ENCODE measurements at regions not wholly inside any gene's neighbourhood (a gene's known extent, or its start where the extent isn't known, plus 50 kb on each side); places are given as distances from the start of the nearest gene placed in this dataset.
A peak's percentile ranks its signal among the peaks of the same experiment; 100 is the strongest.

DNA sequence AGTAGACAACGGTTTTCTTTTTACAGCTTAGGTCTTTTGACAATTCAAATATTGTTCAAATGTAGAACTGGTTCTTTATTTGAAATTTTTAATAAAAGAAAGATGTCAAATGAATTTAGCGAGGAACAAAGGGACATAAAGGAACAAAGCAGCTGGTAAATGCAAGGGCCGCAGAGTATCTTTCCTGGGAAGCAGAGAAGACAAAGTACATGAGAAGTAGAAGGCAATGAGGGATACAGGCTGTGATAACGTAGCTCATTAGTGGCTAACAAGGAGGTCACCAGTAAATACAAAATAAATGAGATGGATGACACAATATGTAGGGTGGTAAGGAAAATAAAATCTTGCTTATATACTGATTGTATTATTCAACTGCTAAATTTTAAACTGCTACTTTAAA is 762.8 kb downstream of the VGLL3 start:
- no peak overlapping the region for H3K4me3 ChIP-seq (ENCODE audit: low read depth, low read length)
- no peak for DNase-seq (ENCODE audit: low read depth)
- TF ChIP-seq, protein P1, sequence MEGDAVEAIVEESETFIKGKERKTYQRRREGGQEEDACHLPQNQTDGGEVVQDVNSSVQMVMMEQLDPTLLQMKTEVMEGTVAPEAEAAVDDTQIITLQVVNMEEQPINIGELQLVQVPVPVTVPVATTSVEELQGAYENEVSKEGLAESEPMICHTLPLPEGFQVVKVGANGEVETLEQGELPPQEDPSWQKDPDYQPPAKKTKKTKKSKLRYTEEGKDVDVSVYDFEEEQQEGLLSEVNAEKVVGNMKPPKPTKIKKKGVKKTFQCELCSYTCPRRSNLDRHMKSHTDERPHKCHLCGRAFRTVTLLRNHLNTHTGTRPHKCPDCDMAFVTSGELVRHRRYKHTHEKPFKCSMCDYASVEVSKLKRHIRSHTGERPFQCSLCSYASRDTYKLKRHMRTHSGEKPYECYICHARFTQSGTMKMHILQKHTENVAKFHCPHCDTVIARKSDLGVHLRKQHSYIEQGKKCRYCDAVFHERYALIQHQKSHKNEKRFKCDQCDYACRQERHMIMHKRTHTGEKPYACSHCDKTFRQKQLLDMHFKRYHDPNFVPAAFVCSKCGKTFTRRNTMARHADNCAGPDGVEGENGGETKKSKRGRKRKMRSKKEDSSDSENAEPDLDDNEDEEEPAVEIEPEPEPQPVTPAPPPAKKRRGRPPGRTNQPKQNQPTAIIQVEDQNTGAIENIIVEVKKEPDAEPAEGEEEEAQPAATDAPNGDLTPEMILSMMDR (conservative IDR thresholded peaks at IDR 0.05; ENCODE audit: low read depth, low read length): no peak

DNA sequence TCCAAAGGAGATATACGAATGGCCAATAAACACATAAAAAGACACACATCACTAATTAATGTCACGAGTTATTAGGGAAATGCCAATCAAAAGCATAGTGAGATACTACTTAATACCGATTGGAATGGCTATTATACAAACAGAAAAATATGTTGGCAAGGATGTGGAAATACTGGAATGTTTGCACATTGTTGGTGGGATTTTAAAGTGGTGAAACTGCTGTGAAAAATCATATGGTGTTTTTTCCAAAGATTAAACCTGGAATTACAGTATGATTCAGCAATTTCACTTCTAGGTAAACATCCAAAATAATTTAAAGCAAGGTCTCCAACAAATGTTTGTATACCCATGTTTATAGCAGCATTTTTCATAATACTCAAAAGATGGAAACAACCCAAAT is 765.5 kb downstream of the VGLL3 start:
- peak; percentile 7 for DNase-seq (ENCODE audit: low read depth)
- TF ChIP-seq, protein P1 (conservative IDR thresholded peaks at IDR 0.05; ENCODE audit: low read depth, low read length): no peak

DNA sequence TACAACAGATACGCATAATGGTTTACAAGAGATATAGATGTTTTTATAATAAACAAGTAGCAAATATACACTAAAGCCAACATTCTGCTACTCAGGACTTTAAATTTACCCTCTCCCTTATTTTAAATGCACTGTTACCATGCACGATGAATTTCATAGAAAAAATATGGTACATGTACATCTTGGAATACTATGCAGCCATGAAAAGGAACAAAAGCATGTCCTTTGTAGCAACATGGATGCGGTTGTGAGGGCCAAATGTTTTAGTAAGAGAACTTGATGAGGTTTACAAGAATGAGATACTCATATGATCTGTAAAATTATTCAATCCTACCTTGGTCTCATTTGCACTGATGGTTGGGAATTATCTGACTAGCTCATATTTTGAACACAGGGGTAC is 769.3 kb downstream of the VGLL3 start:
- DNase-seq (ENCODE audit: low read depth): no peak
- TF ChIP-seq, protein P1 (conservative IDR thresholded peaks at IDR 0.05; ENCODE audit: low read depth, low read length): no peak
- H3K4me3 ChIP-seq (ENCODE audit: low read depth, low read length): no peak overlapping the region

More for the DNA sequence above, 765.5 kb downstream of the VGLL3 start:
- no peak overlapping the region for H3K4me3 ChIP-seq (ENCODE audit: low read depth, low read length)

DNA sequence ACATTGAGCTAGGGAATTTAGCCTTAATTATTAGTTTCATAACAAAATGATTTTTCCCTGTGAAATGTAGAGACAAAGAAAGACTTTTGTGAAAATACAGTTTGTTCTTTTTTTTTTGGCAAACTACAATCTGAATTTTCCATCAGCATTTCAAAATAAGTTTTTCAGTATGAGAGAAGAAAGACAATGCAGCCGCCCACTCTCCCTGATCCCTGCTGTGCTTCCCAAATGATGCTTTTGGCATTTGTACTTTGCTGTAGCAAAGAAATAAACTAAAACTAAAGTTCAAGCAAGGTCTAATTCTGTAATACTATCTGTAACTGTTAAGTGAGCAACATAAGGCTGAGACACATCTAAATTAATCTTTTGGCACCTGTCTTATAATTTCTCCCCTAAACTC is 782.2 kb downstream of the VGLL3 start:
- no peak overlapping the region for H3K4me3 ChIP-seq (ENCODE audit: low read depth, low read length)
- DNase-seq (ENCODE audit: low read depth): no peak
- TF ChIP-seq, protein P1 (conservative IDR thresholded peaks at IDR 0.05; ENCODE audit: low read depth, low read length): no peak

DNA sequence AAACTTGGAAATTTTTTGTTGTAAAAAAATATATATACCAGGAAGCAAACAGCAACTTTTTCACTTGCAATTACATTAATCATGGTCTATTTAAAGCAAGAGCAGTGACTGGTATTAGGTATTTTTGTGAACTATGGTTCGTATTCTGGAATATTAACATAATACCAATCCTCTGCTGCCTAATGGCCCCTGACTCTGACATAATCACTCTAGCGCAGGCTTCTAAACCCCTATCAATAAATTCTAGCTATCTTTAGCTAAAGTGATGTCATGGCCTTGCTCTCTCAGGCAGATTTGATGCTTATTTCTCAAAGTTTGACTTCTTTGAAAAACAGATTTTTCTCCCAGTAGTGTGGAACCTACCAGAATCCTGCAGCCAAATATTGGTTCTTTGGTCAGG is 808.3 kb downstream of the VGLL3 start:
- DNase-seq (ENCODE audit: low read depth): no peak
- no peak overlapping the region for H3K4me3 ChIP-seq (ENCODE audit: low read depth, low read length)
- TF ChIP-seq, protein P1 (conservative IDR thresholded peaks at IDR 0.05; ENCODE audit: low read depth, low read length): no peak

DNA sequence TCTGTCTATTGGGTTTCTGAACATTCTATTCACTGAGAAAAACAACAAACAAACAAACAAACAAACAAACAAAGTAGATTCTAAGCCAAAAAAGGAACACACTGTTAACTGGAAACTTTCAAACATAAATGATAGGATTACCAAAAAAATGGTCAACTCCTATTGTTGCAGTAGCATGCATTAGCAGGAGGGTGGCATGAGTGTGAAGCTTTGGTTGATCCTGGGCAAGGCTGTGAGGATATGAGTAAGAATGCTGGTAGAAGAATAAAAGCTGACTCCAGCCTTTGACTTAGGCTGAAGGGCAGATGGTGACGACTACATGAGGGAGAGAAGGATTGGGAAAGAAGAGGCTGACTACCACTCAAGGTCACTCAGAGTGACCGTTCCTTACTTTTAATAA is 810.3 kb downstream of the VGLL3 start:
- TF ChIP-seq, protein P1 (conservative IDR thresholded peaks at IDR 0.05; ENCODE audit: low read depth, low read length): peak; percentile 17
- DNase-seq (ENCODE audit: low read depth): peak; percentile 8
- no peak overlapping the region for H3K4me3 ChIP-seq (ENCODE audit: low read depth, low read length)

DNA sequence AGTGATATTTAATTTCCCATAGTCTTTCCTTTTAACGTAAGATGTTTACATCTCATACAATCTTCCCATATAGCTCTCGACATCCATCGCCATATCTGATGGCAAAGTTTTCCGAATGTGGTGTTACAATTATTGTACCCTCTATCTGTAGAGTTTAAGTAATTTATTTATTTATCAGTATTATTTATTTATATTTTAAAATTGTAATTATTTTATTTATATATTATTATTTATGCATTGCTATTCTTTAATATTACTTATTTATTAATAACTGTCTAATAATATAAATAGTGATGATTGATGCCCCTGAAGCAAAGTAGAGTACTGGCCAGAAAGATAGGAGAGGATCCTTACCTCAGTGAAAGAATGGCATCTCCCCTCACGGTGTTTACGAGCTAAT is 812.9 kb downstream of the VGLL3 start:
- TF ChIP-seq, protein P1 (conservative IDR thresholded peaks at IDR 0.05; ENCODE audit: low read depth, low read length): no peak
- DNase-seq (ENCODE audit: low read depth): no peak
- no peak overlapping the region for H3K4me3 ChIP-seq (ENCODE audit: low read depth, low read length)

Measured in choroid plexus epithelial cell (primary cell).